Activated CD4-positive, CD25-positive, alpha-beta regulatory T cell treated with anti-CD3 and anti-CD28 coated beads, Interleukin-2, amount 50 U/mL, for 16 hours (primary cell): ENCODE measurements at regions not wholly inside any gene's neighbourhood (a gene's known extent, or its start where the extent isn't known, plus 50 kb on each side); places are given as distances from the start of the nearest gene placed in this dataset.

Experiments
- DNase-seq: peaks from one replicate; pipeline ENCODE4 v3.0.0-alpha.2; 2020; ENCODE audit warnings: low read depth, low spot score

GRCh38 chr14:62253911-62254310 lies 491.7 kb downstream of the SNAPC1 start:
- DNase-seq = no peak

GRCh38 chr14:62269204-62269603 lies 507.0 kb downstream of the SNAPC1 start:
- DNase-seq = no peak

GRCh38 chr14:62270236-62270635 lies 508.0 kb downstream of the SNAPC1 start:
- DNase-seq = no peak

GRCh38 chr14:62280366-62280765 lies 518.1 kb downstream of the SNAPC1 start:
- DNase-seq = no peak

- no peak for DNase-seq
These were observed 521.6 kb downstream of the SNAPC1 start for GRCh38 chr14:62283837-62284236.

GRCh38 chr14:62289471-62289870 lies 527.3 kb downstream of the SNAPC1 start:
- DNase-seq = no peak

GRCh38 chr14:62301080-62301479 lies 538.9 kb downstream of the SNAPC1 start:
- no peak for DNase-seq

- no peak for DNase-seq
These were observed 539.7 kb downstream of the SNAPC1 start for GRCh38 chr14:62301911-62302310.

GRCh38 chr14:62303437-62303836 lies 541.2 kb downstream of the SNAPC1 start:
- DNase-seq = no peak

- DNase-seq = no peak
These were observed 542.0 kb downstream of the SNAPC1 start for GRCh38 chr14:62304257-62304656.

GRCh38 chr14:62307844-62308243 lies 545.6 kb downstream of the SNAPC1 start:
- no peak for DNase-seq

- no peak for DNase-seq
These were observed 546.1 kb downstream of the SNAPC1 start for GRCh38 chr14:62308316-62308715.

GRCh38 chr14:62308891-62309290 lies 546.7 kb downstream of the SNAPC1 start:
- DNase-seq = no peak

GRCh38 chr14:62313212-62313611 lies 551.0 kb downstream of the SNAPC1 start:
- no peak for DNase-seq

- no peak for DNase-seq
These were observed 552.0 kb downstream of the SNAPC1 start for GRCh38 chr14:62314221-62314620.

- DNase-seq = no peak
These were observed 552.7 kb downstream of the SNAPC1 start for GRCh38 chr14:62314871-62315270.

- DNase-seq = no peak
These were observed 553.4 kb downstream of the SNAPC1 start for GRCh38 chr14:62315631-62316030.

- no peak for DNase-seq
These were observed 560.0 kb downstream of the SNAPC1 start for GRCh38 chr14:62322216-62322615.

- DNase-seq = no peak
These were observed 567.2 kb downstream of the SNAPC1 start for GRCh38 chr14:62329427-62329826.

GRCh38 chr14:62347562-62348011 lies 585.4 kb downstream of the SNAPC1 start:
- no peak for DNase-seq

GRCh38 chr14:62357362-62357761 lies 595.1 kb downstream of the SNAPC1 start:
- DNase-seq = no peak

GRCh38 chr14:62364161-62364560 lies 601.9 kb downstream of the SNAPC1 start:
- DNase-seq = no peak

GRCh38 chr14:62364800-62365280 lies 602.6 kb downstream of the SNAPC1 start:
- no peak for DNase-seq

GRCh38 chr14:62369919-62370560 lies 607.8 kb downstream of the SNAPC1 start:
- DNase-seq = no peak
